ENCODE measurements at regions not wholly inside any gene's neighbourhood (a gene's known extent, or its start where the extent isn't known, plus 50 kb on each side); places are given as distances from the start of the nearest gene placed in this dataset.

DNA sequence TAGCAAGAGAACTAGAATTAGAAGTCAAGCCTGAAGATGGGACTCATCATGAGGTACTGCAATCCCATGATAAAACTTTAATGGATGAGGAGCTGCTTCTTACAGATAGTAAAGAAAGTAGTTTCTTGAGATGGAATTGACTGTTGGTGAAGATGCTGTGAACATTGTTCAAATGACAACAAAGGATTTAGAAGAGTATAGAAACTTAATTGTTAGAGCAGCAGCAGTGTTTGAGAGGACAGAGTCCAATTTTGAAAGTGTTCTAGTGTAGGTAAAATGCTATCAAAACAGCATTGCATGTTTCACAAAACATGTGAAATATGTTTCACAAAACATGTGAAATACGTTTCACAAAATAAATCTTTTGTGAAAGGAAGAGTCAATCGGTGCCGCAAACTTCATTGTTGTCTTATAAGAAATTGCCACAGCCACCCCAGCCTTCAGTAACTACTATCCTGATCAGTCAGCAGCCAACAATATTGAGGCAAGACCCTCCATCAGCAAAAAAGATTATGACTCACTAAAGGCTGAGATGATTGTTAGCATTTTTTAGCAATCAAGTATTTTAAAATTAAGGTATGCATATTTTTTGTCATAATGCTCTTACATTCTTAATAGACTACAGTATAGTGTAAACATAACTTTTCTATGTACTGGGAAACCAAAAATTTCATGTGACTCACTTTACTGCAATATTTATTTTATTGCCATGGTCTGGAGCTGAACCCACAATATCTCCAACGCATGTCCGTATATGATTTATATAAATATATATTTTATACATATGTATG lies 173.4 kb upstream of the BMP4 start:
- no peak for DNase-seq

DNA sequence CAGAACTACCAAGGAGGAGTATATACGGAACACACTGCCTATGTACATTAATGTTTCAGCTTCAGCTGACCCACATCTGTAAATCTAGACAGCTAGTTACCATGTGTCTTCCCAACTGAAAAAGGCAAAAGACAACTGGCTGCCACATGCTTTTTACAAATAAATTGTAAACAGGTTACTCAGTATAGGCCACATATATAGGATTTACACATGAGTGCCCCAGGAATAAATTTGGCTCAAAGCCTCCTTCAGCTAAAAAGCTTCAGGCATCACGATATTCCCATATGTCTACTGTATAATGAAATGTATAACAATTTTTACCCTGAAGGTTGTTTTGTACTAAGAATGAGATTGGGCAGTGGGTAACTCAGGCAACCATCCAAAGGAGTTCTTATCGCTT lies 175.9 kb upstream of the BMP4 start:
- DNase-seq: no peak

DNA sequence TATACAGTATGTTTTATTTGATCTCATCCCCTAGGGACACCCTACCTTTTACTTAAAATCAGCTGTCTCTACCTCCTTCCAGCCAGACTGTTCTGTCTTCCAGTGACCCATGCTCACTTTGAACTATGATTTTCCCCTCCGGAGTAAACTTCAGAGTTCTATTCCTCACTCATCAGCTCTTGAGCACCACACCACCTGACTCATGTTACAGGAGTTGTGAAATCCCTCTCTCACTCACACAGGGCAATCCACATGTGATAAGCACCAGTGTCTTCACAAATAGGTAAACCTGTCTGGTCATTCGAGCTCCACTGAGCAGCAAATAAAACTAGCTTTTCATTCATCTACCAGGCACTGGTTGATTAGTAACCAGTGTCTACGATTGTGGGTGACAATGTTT lies 177.3 kb upstream of the BMP4 start:
- no peak for DNase-seq

- no peak for DNase-seq
Measured at GRCh38 chr14:54135804-54136280, 179.2 kb upstream of the BMP4 start.

DNA sequence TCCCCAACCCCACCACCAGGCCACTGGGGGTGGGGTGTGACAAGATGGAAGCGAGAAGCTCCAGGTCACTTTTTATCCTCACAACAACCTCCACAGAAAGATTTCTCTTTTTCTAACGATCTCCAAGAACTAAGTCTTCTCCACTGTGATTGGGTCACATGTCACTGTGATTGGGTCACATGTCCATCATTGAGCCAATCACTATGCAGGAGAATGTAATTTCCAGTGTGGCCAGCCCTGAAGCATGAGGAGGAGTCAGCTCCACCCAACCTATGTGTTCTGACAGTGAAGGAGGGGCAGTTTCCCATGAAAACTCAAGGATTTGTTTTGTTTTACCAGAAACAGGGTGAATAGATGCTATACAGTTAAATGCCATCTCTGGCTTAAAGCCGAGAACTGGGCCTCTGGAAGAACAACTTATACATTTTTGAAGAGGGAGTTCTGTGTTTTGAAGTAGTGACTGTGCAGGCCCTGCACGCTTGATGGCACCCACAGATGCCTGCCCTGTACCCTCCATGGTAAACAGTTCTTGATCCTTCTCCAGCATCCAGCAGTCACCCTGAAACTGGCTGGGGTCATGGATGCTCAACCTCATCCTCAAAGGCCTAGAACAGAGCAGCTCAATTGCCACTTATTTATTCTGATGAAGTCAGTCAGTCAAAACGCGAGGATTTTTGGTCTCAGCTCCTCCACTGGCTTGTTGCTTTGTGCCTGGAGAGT lies 180.4 kb upstream of the BMP4 start:
- DNase-seq: no peak

DNA sequence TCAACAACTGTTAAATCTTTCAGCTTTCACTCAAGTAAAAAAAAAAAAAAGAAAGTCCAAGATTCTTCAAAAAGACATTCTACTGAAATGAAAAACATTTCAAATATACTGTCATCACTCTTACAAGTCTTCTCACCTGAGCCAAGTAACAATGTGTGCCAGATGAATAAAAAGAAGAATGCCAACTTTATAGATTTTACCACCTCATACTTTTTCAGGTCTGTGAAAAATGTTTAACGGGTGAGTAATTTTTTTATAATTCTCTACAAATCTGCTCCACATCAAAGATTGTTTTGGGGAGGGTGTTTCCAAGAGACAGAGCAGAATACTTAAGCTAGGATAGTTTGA lies 181.0 kb upstream of the BMP4 start:
- peak; percentile 16 for DNase-seq

GRCh38 chr14:54138024-54138353 lies 181.4 kb upstream of the BMP4 start:
- DNase-seq: no peak

GRCh38 chr14:54138354-54139038 lies 181.9 kb upstream of the BMP4 start:
- DNase-seq: no peak

- DNase-seq: no peak
Measured at GRCh38 chr14:54140551-54140950, 183.9 kb upstream of the BMP4 start.

DNA sequence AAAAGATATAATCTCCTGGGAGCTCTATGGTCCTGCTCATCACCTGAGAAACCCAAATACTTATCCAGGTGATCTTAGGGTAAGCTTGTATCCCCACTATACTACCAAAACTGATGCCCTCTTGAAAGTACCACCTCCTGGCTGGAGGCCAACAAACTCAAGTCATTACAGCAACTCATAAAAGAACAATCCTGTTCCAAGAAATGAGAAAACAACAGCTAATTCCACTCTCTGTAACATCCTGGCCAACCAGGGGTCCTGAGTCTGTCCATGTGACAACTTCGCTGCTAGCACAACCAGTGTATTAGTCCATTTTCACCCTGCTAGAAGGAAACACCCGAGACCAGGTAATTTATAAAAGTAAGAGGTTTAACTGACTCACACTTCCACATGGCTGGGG lies 190.0 kb upstream of the BMP4 start:
- DNase-seq: no peak

DNA sequence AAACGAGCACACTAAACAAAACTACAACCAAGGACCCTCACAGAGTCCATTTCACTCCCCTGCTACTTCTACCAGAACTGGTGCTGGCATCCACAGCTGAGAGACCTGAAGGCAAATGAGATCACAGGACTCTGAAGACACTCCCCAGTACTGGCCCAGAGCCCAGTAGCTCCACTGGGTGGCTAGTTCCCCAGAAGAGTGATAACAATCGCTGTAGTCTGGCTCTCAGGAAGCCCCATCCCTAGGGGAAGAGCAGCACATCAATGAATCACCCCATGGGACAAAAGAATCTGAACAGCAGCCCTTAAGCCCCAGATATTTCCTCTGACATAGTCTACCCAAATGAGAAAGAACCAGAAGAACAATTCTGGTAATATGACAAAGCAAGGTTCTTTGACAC lies 190.7 kb upstream of the BMP4 start:
- DNase-seq: no peak

GRCh38 chr14:54147758-54148157 lies 191.1 kb upstream of the BMP4 start:
- no peak for DNase-seq

DNA sequence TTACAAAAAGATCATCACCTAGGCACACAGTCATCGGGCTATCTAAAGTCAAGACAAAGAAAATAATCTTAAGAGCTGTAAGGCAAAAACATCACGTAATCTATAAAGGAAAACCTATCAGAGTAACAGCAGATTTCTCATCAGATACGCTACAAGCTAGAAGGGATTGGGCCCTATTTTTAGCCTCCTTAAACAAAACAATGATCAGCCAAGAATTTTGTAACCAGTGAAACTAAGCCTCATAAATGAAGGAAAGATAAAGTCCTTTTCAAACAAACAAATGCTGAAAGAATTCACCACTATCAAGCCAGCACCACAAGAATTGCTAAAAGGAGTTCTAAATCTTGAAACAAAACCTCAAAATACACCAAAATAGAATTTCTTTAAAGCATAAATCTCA lies 191.6 kb upstream of the BMP4 start:
- DNase-seq: no peak

DNA sequence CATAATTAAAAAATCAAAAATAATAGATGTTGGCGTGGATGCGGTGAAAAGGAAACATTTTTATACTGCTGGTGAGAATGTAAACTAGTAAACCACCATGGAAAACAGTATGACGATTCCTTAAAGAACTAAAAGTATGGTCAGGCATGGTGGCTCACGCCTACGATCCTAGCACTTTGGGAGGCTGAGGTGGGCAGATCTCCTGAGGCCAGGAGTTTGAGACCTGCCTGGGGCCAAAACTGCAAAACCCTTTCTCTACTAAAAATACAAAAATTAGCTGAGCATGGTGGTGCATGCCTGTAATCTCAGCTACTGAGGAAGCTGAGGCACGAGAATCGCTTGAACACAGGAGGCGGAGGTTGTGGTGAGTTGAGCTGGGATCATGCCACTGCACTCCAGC lies 195.7 kb upstream of the BMP4 start:
- no peak for DNase-seq

- DNase-seq: no peak
Measured at GRCh38 chr14:54166049-54166950, 209.7 kb upstream of the BMP4 start.

DNA sequence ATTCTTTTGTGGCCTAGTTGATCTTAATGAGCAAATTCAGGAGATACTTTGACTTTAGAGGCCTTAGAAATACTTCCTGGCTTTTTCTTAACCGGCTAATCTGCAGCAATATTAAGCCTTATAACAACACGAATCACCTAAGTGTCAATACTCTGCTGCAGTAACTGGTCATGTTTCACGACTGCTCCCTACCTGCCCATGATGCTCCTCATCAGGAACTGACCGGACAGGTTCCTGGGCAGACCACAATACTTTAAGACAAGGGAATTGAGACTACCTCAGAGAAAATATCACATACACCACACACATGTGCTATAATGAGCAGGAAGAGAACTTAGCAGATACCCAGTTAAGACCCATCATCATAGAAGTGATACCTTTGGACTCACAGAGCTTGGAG lies 211.9 kb upstream of the BMP4 start:
- DNase-seq: no peak

DNA sequence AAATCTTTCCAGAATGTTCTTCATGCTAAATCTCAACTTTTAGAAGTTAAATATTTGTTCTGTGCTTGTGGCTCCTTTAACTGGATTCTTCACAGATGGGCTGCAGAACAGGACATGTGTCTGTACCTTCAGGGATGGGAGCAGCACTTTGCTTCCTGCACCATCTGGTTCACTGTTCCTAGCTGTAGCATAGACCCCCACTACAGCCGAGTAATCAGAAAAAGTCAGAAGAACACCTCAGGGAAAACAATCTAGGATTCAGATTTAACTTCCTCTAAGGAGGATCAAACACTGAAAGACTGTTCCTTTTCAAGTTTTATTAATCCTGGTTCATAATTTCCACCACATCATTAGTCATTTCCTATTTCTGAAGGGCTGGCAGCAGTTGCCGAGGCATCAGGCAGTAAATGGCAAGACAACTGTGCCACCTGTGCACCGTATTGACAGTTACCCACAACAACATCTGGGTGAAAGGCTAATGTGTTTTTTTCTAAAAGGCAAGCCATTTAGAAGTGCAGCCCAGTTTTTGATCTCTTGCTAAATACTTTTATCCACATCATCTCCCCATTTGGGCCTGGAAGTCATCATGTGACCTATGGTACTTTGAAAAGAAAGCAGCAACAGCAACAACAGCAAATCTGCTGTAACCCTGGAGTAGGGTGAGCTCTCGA lies 212.8 kb upstream of the BMP4 start:
- no peak for DNase-seq

DNA sequence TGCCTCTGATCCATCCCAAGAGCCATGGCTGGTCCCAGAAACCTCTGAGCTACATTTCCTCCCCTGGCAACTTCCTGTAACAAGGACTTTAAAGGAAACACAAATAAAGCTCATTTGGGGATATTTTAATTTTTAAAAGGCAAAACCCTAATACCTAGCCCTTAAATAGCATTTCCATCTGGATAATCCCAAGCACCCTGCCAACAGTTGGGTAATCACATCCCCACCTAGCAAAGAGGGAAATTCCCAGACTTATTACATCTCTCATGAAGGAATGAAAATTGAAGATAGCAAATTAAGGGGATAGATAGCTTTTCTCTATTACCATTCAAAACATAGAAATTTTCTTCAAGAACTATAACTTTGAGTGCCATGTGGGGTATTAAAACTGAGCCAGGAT lies 213.7 kb upstream of the BMP4 start:
- DNase-seq: no peak

DNA sequence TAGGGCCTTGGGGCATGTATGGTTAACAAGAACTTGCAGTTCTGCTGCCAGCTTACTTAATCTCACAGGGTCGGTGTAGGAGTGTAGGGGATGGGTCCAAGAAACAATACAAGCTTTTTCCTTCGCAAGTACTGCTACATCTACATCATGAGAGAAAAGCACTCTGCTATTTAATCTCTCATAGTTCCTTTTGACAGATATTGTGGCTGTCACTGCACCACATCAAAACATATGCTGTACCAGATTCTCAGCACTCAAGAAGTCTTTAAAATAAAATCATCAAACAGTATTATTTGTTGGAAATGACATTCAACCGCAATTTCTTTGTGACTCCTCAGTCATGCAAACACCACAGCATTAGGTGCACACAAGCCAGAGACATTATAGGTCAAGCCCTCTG lies 215.5 kb upstream of the BMP4 start:
- DNase-seq: no peak

DNA sequence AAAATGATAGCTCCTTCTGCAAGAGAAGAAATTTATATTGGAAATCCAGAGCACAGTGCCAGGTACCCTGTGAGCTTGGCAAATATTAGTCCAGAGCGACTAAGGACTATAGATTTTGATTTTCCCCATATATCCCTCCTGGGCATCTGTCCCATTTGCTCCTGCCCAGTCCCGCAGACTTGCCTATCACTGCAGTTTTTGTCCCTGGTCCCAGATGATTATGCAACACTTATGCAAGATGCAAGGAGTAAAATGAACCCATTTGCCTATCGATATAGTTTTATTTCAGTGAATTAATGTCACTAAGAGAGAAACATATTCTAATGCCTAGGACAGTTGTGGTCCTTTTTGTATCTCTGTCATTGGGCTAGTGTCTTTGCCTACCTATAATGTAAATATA lies 215.9 kb upstream of the BMP4 start:
- no peak for DNase-seq

DNA sequence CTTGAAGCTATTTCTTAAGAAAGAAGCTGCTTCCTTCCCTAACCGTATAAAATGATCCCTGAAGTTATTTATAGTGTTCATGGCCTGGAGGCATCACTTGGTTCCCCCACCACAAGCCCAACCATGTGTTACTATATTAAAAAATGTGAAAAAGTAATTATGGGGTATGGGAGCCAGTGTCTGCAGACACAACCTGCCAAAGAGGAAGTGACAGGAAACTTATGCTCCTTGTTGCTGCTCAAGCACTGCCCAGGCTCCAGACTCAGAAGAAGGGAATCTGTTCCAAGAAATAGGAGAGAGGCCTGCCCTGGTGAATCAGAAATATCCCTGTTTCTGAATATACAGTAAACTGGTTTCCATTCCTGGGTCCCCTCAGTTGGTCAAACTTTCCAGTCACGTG lies 217.2 kb upstream of the BMP4 start:
- DNase-seq: peak; percentile 46

DNA sequence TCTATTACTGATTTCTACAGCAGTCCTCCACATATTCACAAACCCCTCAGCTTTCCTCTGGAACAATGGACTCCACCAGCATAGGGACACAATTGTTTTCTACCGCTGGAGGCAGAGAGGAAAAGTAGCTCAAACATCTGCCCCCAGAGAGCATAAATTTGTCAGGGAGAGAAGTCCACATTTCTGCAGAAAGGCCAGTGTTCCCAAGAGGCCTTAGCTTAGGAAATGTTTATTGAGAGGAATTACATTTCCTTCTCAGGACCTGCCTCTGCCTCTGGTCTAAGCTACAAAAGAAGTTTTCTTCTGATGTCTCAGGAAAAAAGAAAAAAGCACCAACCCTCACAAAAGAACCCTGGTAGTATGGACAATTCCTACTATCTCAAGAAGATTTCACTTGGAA lies 217.8 kb upstream of the BMP4 start:
- DNase-seq: no peak
